HEK293T (cell line): ENCODE measurements at regions not wholly inside any gene's neighbourhood (a gene's known extent, or its start where the extent isn't known, plus 50 kb on each side); places are given as distances from the start of the nearest gene placed in this dataset.

Experiments used
- CTCF ChIA-PET: fragments of 350-600 bp; formaldehyde crosslinking; extraction: SDS; loops from one replicate; lab custom pipeline; 2021; ENCODE audit warnings: antibody characterized with exemption, inconsistent platforms; lab: Yijun Ruan, JAX
- POLR2A ChIA-PET: fragments of 350-600 bp; formaldehyde crosslinking; extraction: SDS; loops from one replicate; lab custom pipeline; 2020; ENCODE audit warnings: antibody characterized with exemption, inconsistent platforms; lab: Yijun Ruan, JAX
- DNase-seq: peaks from one replicate; pipeline ENCODE4 v3.0.0; 2012; ENCODE audit warnings: mixed read lengths; ENCODE audit errors: extremely low spot score
- ARNT ChIP-seq: fragments of 450-650 bp; IDR thresholded peaks from 2 replicates; pipeline ENCODE4 v1.6.1; 2017; ENCODE audit warnings: mild to moderate bottlenecking
- BHLHE40 ChIP-seq: fragments of 450-650 bp; IDR thresholded peaks from 2 replicates; pipeline ENCODE4 v1.6.1; 2016; ENCODE audit warnings: mild to moderate bottlenecking, moderate library complexity, borderline replicate concordance
- CTBP1 ChIP-seq: fragments of 450-650 bp; IDR thresholded peaks from 2 replicates; pipeline ENCODE4 v1.6.1; 2016; ENCODE audit warnings: borderline replicate concordance
- ELF4 ChIP-seq: fragments of 450-650 bp; IDR thresholded peaks from 2 replicates; pipeline ENCODE4 v1.6.1; 2017; ENCODE audit warnings: antibody characterized with exemption
- FOXA1 ChIP-seq: fragments of 450-650 bp; IDR thresholded peaks from 2 replicates; pipeline ENCODE4 v1.6.1; 2016; ENCODE audit warnings: mild to moderate bottlenecking
- FOXK2 ChIP-seq: fragments of 450-650 bp; IDR thresholded peaks from 2 replicates; pipeline ENCODE4 v1.6.1; 2016; ENCODE audit warnings: mild to moderate bottlenecking
- FOXM1 ChIP-seq: fragments of 450-650 bp; IDR thresholded peaks from 2 replicates; pipeline ENCODE4 v1.6.1; 2017; ENCODE audit warnings: mild to moderate bottlenecking, borderline replicate concordance
- HDGF ChIP-seq: fragments of 450-650 bp; IDR thresholded peaks from 2 replicates; pipeline ENCODE4 v1.6.1; 2017; ENCODE audit warnings: antibody characterized with exemption, borderline replicate concordance
- L3MBTL2 ChIP-seq: fragments of 450-650 bp; conservative IDR thresholded peaks from 2 replicates; pipeline ENCODE4 v1.6.1; 2016; ENCODE audit warnings: mild to moderate bottlenecking
- LEF1 ChIP-seq: fragments of 450-650 bp; IDR thresholded peaks from 2 replicates; pipeline ENCODE4 v1.6.1; 2017; ENCODE audit warnings: mild to moderate bottlenecking, borderline replicate concordance
- NFRKB ChIP-seq: fragments of 450-650 bp; IDR thresholded peaks from 2 replicates; pipeline ENCODE4 v1.6.1; 2016; ENCODE audit warnings: mild to moderate bottlenecking, moderate library complexity
- SP1 ChIP-seq: fragments of 450-650 bp; IDR thresholded peaks from 2 replicates; pipeline ENCODE4 v1.6.1; 2017
- SUZ12 ChIP-seq: fragments of 450-650 bp; IDR thresholded peaks from 2 replicates; pipeline ENCODE4 v1.6.1; 2016; ENCODE audit warnings: mild to moderate bottlenecking
- TARDBP ChIP-seq: fragments of 450-650 bp; IDR thresholded peaks from 2 replicates; pipeline ENCODE4 v1.6.1; 2016
- ZNF384 ChIP-seq: fragments of 450-650 bp; IDR thresholded peaks from 2 replicates; pipeline ENCODE4 v1.6.1; 2016
- TF ChIP-seq, protein P1 (sequence below): fragments of 450-650 bp; IDR thresholded peaks from 2 replicates; pipeline ENCODE4 v1.6.1; 2016

DNA sequence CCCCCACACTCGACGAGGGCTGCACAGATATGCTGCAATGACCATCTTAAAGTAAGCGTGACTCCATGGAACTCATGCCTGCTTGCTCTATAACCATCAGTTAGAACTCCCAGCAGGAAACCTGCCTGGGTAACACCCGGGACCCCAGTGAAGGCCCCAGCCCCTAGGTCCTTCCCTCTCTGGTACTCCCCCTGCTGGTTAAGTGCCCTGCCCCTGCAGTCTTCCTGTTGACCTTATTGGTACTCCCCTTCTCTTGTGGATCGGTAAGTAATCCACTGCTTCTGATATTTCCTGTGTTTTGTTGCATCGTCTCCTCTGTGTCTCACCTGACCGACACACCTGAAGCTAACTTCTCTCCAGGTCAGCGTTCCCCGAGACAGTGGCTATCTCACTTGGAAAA, 104.8 kb upstream of the COG2 start:
- ChIA-PET CTCF (no interaction called here), POLR2A (no interaction called here)
- no peak for DNase-seq
- TF ChIP-seq TARDBP, result no peak
- no peak for TF ChIP-seq SP1
- no peak for TF ChIP-seq ZNF384
- TF ChIP-seq, protein P1, sequence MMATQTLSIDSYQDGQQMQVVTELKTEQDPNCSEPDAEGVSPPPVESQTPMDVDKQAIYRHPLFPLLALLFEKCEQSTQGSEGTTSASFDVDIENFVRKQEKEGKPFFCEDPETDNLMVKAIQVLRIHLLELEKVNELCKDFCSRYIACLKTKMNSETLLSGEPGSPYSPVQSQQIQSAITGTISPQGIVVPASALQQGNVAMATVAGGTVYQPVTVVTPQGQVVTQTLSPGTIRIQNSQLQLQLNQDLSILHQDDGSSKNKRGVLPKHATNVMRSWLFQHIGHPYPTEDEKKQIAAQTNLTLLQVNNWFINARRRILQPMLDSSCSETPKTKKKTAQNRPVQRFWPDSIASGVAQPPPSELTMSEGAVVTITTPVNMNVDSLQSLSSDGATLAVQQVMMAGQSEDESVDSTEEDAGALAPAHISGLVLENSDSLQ, result no peak
- TF ChIP-seq HDGF, result no peak
- TF ChIP-seq FOXK2, result no peak
- no peak for TF ChIP-seq ARNT
- TF ChIP-seq FOXM1, result no peak
- no peak for TF ChIP-seq BHLHE40
- TF ChIP-seq NFRKB, result no peak
- TF ChIP-seq SUZ12, result no peak
- TF ChIP-seq ELF4, result no peak
- no peak for TF ChIP-seq FOXA1
- TF ChIP-seq LEF1, result no peak
- no peak for TF ChIP-seq L3MBTL2
- no peak for TF ChIP-seq CTBP1

DNA sequence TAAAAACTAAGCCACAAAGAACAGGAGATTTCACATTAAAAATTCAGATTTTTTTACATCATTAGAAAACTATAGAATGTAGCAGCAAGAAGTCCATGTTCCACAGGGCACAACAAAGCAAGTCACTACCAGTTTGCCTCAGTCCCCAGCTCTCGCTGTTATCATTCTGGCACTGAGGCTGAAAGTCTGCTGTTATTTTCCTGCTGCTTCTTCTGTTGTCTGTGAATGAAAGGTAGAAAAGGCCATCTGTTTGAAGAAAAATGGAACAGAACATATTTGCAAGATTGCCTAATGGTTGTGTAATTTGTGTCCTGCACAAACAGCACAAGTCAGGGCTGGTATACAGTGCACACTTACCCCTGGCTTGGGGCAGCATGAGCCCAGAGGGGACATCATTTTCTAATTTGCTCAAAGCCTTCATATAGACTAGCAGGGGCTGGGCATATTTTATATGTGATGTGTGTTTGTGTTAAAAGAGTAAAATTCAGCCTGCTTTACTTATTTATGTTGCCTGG, 105.6 kb upstream of the COG2 start:
- POLR2A ChIA-PET, result no interaction called here
- DNase-seq, result no peak
- TF ChIP-seq BHLHE40 (no peak), SP1 (no peak), FOXM1 (no peak), HDGF (no peak), FOXA1 (no peak), L3MBTL2 (no peak), ARNT (no peak), ZNF384 (no peak), CTBP1 (no peak), FOXK2 (no peak), SUZ12 (no peak), NFRKB (no peak), TARDBP (no peak), ELF4 (no peak), LEF1 (no peak)
- TF ChIP-seq, protein P1, result no peak
- CTCF ChIA-PET, result interaction anchor here (0.7 kb wide), 1 partner anchor 60 kb away, joined by 3 read pairs; no protein-coding TSS in a partner anchor

DNA sequence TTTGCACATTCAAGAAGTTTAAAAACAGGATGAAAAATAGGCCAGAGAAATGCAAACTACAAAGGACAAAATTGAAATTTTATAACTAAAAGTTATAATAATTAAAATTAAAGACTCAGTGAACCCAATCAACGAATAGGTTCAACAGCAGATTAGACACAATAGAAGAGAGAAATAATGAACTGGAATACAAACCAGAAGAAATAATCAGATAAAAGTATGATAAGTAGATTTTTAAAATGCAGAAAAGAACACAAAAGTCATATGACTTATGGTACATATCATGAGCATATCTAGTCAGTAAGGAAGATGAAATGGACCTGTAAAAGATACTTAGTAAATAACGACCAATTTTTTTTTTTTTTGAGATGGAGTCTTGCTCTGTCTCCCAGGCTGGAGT, 108.1 kb upstream of the COG2 start:
- POLR2A ChIA-PET, result no interaction called here
- CTCF ChIA-PET, result no interaction called here
- DNase-seq, result no peak
- TF ChIP-seq ARNT, result no peak
- no peak for TF ChIP-seq SP1
- TF ChIP-seq, protein P1, result no peak
- no peak for TF ChIP-seq FOXA1
- TF ChIP-seq ELF4, result no peak
- TF ChIP-seq ZNF384, result no peak
- TF ChIP-seq LEF1, result no peak
- no peak for TF ChIP-seq L3MBTL2
- no peak for TF ChIP-seq NFRKB
- no peak for TF ChIP-seq CTBP1
- TF ChIP-seq SUZ12, result no peak
- no peak for TF ChIP-seq BHLHE40
- TF ChIP-seq TARDBP, result no peak

DNA sequence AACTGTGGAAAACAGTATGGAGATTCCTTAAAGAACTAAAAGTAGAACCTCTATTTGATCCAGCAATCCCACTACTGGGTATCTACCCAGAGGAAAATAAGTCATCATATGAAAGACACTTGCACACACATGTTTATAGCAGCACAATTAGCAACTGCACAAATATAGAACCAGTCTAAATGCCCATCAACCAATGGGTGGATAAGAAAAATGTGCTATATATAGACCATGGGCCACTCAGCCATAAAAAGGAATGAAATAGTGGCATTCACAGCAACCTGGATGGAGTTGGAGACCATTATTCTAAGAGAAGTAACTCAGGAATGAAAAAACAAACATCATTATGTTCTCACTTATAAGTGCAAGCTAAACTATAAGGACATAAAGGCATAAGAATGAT, 105.0 kb upstream of the PGBD5 start:
- TF ChIP-seq, protein P1, result no peak
- TF ChIP-seq LEF1 (no peak), FOXM1 (no peak)
- CTCF ChIA-PET, result no interaction called here
- no peak for DNase-seq
- POLR2A ChIA-PET, result no interaction called here

DNA sequence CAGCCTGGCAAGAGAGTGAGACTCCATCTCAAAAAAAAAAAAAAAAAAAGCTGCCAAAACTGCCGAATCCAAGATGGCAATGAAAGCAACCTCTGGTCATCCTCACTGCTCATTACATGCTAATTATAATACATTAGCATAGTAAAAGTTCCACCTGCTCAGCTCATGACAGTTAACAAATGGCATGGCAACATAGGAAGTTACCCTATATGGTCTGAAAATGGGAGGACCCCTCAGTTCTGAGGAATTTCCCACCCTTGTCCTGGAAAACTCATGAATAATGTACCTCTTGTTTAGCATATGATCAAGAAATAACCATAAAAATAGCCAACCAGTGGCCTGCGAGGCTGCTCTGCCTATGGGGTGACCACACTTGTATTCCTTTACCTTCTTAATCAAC, 93.1 kb upstream of the PGBD5 start:
- no peak for DNase-seq
- TF ChIP-seq ZNF384 (no peak), SP1 (no peak), FOXM1 (no peak), LEF1 (no peak), ELF4 (no peak), HDGF (no peak), CTBP1 (no peak), SUZ12 (no peak)
- TF ChIP-seq, protein P1, result no peak
- ChIA-PET POLR2A (no interaction called here), CTCF (no interaction called here)
